SU-DHL-6 (cell line): ENCODE measurements at regions not wholly inside any gene's neighbourhood (a gene's known extent, or its start where the extent isn't known, plus 50 kb on each side); places are given as distances from the start of the nearest gene placed in this dataset.

Source experiments
- H2AFZ ChIP-seq: fragments of 200-600 bp; sonication (generic); 2 replicates; pipeline ENCODE4 v1.6.1; 2014; ENCODE audit warnings: low read depth, mild to moderate bottlenecking, moderate library complexity, mixed read lengths, antibody characterized with exemption, low read length; ENCODE audit not compliant: severe bottlenecking
- H3F3A ChIP-seq: fragments of 200-600 bp; shearing (Covaris generic); 2 replicates; pipeline ENCODE4 v1.6.0; 2016; ENCODE audit warnings: antibody characterized with exemption, mild to moderate bottlenecking; ENCODE audit not compliant: insufficient read depth
- H3K27ac ChIP-seq: fragments of 200-600 bp; sonication (generic); 2 replicates; pipeline ENCODE4 v1.5.1; 2016; ENCODE audit warnings: low read depth, mild to moderate bottlenecking, low read length, moderate library complexity, mixed read lengths
- H3K27me3 ChIP-seq: fragments of 200-600 bp; sonication (generic), shearing (Covaris generic); 2 replicates; pipeline ENCODE4 v1.6.0; 2014; ENCODE audit warnings: mild to moderate bottlenecking, low read length
- H3K36me3 ChIP-seq: fragments of 200-600 bp; sonication (generic); 2 replicates; pipeline ENCODE4 v1.6.1; 2014; ENCODE audit warnings: mild to moderate bottlenecking, low read length, mixed read lengths
- H3K4me2 ChIP-seq: fragments of 300-600, 200-600 bp; shearing (Covaris generic), sonication (generic); 2 replicates; pipeline ENCODE4 v1.6.0; 2014; ENCODE audit warnings: low read length, low read depth, mild to moderate bottlenecking; ENCODE audit not compliant: poor library complexity, severe bottlenecking
- H3K4me3 ChIP-seq: fragments of 200-600 bp; sonication (generic); 2 replicates; pipeline ENCODE4 v1.5.1; 2014; ENCODE audit warnings: antibody characterized with exemption, low read length, mild to moderate bottlenecking, mixed read lengths; ENCODE audit not compliant: insufficient read depth, poor library complexity, severe bottlenecking
- H3K79me2 ChIP-seq: fragments of 200-600 bp; sonication (generic); 2 replicates; pipeline ENCODE4 v1.6.1; 2014; ENCODE audit warnings: mild to moderate bottlenecking, low read length, moderate library complexity; ENCODE audit not compliant: insufficient read depth
- H3K9ac ChIP-seq: fragments of 200-600 bp; sonication (generic); 2 replicates; pipeline ENCODE4 v1.7.0; 2014; ENCODE audit warnings: mild to moderate bottlenecking, low read length
- H3K9me2 ChIP-seq: fragments of 200-600 bp; sonication (generic); replicated peaks from 2 replicates; pipeline ENCODE4 v1.6.1; 2014; ENCODE audit warnings: low read length; ENCODE audit not compliant: insufficient read depth
- H3K9me3 ChIP-seq: fragments of 200-600 bp; sonication (generic); 2 replicates; pipeline ENCODE4 v1.6.1; 2014; ENCODE audit warnings: low read length, mixed read lengths; ENCODE audit not compliant: insufficient read depth
- H4K20me1 ChIP-seq: fragments of 200-600 bp; sonication (generic); 2 replicates; pipeline ENCODE4 v1.6.1; 2014; ENCODE audit warnings: low read depth, mild to moderate bottlenecking, antibody characterized with exemption, low read length, moderate library complexity, mixed read lengths
- CTCF ChIP-seq: fragments of 200-600 bp; sonication (generic); IDR thresholded peaks from one replicate; pipeline ENCODE4 v1.5.1; 2017; ENCODE audit warnings: antibody characterized with exemption, mild to moderate bottlenecking, low read length, moderate library complexity; ENCODE audit not compliant: insufficient read depth, poor library complexity, severe bottlenecking
- EZH2phosphoT487 ChIP-seq: fragments of 200-600 bp; sonication (generic), shearing (Covaris generic); conservative IDR thresholded peaks from 2 replicates; pipeline ENCODE4 v1.6.1; 2018; ENCODE audit warnings: mild to moderate bottlenecking, antibody characterized with exemption, low read length, moderate library complexity, mixed read lengths

DNA sequence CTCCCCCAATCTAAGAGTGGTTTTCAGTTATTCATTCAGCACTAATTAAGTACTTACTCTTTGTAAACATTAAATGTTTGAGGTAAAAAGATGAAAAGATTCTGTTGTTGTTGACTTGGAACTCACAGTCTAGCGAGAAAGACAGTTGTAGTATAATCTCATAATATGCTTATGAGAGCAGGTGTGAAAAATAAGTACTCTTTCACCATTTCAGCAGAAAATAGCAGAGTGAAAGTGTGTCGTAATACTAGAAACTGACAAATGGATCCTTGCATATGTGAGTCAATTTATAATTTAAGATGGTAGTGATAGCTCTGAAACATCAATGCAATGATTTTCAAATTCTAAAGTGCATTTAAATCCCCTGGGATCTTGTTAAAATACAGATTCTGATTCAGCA, 618.8 kb upstream of the CCDC54 start:
- Histone ChIP-seq H3K9ac (no peak overlapping the region), H3K36me3 (no peaks in the 10 kb centered on the region), H3K4me2 (no peak overlapping the region), H3K79me2 (no peaks in the 10 kb centered on the region), H3K4me3 (no peak overlapping the region), H3F3A (no peaks in the 10 kb centered on the region), H3K27me3 (no peaks in the 10 kb centered on the region), H3K9me2 (no peaks in the 10 kb centered on the region), H3K9me3 (no peaks in the 10 kb centered on the region), H3K27ac (no peak overlapping the region), H4K20me1 (no peaks in the 10 kb centered on the region), H2AFZ (no peak overlapping the region)
- TF ChIP-seq CTCF (no peak), EZH2phosphoT487 (no peak)

DNA sequence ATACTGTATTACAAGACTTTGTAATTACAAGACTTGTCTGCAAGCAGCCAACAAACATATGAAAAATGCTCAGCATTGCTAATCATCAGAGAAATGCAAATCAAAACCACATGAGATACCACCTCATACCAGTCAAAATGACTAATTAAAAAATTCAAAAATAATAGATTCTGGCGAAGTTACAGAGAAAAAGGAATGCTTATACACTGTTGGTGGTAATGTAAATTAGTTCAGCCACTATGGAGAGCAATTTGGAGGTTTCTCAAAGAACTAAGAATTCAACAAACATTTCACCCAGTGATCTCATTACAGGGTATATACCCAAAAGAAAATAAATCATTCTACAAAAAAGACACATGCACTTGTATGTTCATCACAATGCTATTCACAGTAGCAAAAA, 617.5 kb upstream of the CCDC54 start:
- H3K9me2 ChIP-seq = no peaks in the 10 kb centered on the region
- H3K27ac ChIP-seq = no peak overlapping the region
- TF ChIP-seq CTCF = no peak
- no peak for TF ChIP-seq EZH2phosphoT487

DNA sequence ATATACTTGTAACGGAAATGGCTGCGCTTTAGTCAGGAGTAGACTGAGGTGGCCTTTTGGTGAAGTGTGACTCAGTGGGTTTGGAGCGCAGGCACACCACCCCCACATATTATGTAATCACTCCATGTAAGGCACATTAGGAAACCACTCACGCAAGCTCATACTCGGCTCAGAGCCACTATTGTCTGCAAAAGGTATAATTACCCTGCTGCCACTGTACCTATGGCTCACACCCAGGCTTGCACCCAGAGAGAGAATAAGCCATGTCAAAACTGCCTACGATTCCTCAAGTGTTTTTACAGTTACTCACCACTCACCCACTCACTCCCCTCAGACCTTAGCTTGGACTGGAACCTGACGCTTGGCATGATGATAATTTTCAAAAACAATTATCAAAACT, 611.9 kb upstream of the CCDC54 start:
- H3K36me3 ChIP-seq = no peaks in the 10 kb centered on the region
- no peaks in the 10 kb centered on the region for H3K27me3 ChIP-seq
- no peak overlapping the region for H3K27ac ChIP-seq
- no peak overlapping the region for H3K9ac ChIP-seq
- no peaks in the 10 kb centered on the region for H3F3A ChIP-seq
- H3K79me2 ChIP-seq = no peaks in the 10 kb centered on the region
- no peak overlapping the region for H2AFZ ChIP-seq
- H3K9me3 ChIP-seq = no peaks in the 10 kb centered on the region
- no peaks in the 10 kb centered on the region for H4K20me1 ChIP-seq
- H3K4me3 ChIP-seq = no peak overlapping the region
- no peaks in the 10 kb centered on the region for H3K9me2 ChIP-seq
- no peak overlapping the region for H3K4me2 ChIP-seq
- TF ChIP-seq CTCF (no peak), EZH2phosphoT487 (no peak)

More for the DNA sequence above, 617.5 kb upstream of the CCDC54 start:
- no peaks in the 10 kb centered on the region for H3K79me2 ChIP-seq
- no peaks in the 10 kb centered on the region for H3F3A ChIP-seq
- H4K20me1 ChIP-seq = no peaks in the 10 kb centered on the region
- H3K9ac ChIP-seq = no peak overlapping the region
- no peaks in the 10 kb centered on the region for H3K36me3 ChIP-seq
- H2AFZ ChIP-seq = no peak overlapping the region
- no peak overlapping the region for H3K4me2 ChIP-seq
- H3K9me3 ChIP-seq = no peaks in the 10 kb centered on the region
- H3K4me3 ChIP-seq = no peak overlapping the region
- no peaks in the 10 kb centered on the region for H3K27me3 ChIP-seq

GRCh38 chr3:106768941-106769480, 608.2 kb upstream of the CCDC54 start:
- Histone ChIP-seq H3K27ac (no peak overlapping the region), H3F3A (no peaks in the 10 kb centered on the region), H3K9me2 (no peaks in the 10 kb centered on the region), H3K4me2 (no peak overlapping the region), H2AFZ (no peak overlapping the region), H3K79me2 (no peaks in the 10 kb centered on the region), H3K4me3 (no peak overlapping the region), H3K27me3 (no peaks in the 10 kb centered on the region), H3K36me3 (no peaks in the 10 kb centered on the region), H3K9me3 (no peaks in the 10 kb centered on the region), H4K20me1 (no peaks in the 10 kb centered on the region), H3K9ac (no peak overlapping the region)
- TF ChIP-seq CTCF = no peak
- no peak for TF ChIP-seq EZH2phosphoT487
